Fibroblast of skin of abdomen (primary cell): ENCODE measurements at regions not wholly inside any gene's neighbourhood (a gene's known extent, or its start where the extent isn't known, plus 50 kb on each side); places are given as distances from the start of the nearest gene placed in this dataset.
"Not testable (repeated sequence)": the region's sequence is repeated elsewhere in the genome, so short reads cannot be mapped to it uniquely, and the experiment has no call there.

Experiments
- DNase-seq: peaks from one replicate; pipeline ENCODE4 v3.0.0-alpha.2; 2013

DNA sequence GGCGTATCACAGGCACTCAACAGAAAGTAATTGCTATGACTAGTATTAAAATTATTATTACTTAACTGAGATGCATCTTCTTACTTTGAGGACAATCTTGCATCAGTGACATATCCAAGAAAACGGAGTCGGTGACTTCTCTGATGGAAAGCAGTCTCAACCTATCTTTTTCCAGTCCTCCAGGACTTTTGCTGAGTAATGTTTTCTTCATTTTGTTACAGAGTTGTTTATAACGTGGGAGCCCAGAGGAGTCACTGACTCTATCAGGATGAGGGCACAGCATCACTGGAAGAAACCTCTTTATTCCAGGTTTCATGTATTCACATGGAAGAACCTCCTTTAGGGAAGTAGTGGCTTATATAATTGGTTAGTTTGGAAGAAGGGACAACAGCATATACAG, 51.5 kb upstream of the MELK start:
- no peak for DNase-seq

DNA sequence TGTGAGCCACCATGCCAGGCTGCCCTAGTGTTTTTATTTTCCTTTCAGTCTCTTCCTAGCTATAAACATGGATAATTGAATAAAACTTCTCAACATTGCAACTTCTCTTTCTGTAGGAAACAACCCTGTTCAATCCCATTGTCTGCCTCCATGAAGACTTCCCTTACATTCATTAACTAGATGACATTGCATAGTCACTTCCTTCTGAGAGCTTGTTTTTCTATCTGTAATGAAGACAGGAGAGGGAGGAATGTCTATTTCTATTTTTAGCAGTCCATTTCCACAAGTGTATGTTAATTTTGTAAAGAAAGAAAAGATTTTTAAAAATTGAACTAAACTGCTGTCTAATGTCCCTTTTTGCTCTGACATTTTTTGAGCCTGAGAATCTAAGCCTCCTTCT, 55.6 kb upstream of the MELK start:
- no peak for DNase-seq

DNA sequence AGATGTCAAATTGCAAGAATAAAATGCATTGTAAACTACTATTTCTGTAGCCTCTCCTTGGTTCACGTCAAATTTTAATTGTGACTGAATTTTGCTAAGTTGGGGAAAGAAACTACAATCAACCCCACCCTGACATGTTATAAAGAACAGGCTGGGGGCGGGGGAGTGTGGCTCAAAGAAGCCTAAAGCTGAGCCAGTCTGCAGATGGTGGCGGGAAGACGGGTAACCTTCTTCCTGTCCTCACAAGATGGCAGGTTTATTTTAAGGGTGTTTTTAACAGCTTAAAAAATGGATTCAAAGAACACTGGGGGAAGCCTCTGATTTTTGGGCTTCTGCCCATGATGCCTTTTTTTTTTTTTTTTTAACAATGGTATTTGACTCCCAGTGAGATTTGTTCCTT, 68.5 kb upstream of the MELK start:
- no peak for DNase-seq

DNA sequence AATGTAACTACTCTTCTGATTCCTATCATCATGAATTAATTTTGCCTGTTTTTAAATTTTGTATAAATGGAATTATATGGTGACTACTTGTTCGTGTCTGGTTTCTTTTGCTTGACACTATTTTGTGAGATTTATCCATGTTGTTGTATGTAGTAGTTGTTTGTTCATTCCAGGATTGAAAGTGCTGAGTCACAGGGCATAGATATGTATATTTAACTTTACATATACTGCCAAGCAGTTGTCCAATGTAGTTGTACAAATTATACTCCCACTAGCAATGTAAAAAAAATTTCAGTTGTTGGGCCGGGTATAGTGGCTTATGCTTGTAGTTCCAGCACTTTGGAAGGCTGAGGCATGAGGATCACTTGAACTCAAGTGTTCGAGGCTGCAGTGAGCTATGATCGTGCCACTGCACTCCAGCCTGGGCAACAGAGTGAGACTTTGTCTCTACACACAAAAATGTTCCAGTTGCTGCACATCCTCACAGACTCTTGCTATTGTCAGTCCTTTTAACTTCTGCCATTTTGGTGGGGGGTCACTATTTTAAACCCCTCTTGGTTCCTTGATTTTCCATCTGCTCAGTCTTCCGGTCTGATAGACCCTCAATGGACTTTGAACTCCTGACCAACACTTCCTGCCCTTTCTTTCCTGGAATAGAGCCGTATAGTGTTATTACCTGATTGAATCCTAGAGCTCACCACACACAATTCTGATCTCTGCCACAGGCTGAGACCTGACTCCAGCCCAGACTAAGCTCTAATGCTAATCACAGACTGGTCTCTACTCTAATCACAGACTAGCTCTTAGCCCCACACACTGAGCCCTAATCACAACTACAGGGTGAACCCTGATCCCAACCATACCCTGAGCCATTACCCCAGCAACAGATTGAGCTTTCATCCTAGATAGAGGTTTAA, 69.3 kb upstream of the MELK start:
- no peak for DNase-seq

DNA sequence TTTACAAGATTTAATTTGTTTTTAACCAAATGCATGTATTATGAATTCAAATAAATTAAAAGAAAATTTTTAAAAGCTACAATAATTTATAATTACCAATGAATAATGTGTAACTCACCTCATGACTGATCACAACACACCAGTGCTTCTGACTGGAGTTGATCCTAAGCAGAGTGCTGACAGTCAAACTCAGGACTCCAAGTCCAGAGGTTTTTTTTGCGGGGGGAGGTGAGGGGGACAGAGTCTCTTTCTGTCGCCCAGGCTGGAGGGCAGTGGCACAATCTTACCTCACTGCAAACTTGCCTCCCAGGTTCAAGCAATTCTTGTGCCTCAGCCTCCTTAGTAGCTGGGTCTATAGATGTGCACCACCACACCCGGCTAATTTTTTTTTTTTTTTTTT, 71.0 kb upstream of the MELK start:
- DNase-seq = no peak

DNA sequence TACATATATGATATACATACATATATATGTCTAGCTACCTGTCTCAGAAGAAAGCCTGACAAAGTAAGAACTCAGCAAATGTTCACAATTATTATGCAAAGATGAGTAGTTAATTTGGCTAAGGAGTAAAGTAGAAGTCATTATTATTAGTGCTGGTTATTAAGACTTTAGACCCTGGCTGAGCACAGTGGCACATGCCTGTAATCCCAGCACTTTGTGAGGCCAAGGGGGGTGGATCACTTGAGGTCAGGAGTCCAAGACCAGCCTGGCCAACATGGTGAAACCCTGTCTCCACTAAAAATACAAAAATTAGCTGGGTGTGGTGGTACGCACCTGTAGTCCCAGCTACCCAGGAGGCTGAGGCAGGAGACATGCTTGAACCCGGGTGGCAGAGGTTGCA, 71.8 kb upstream of the MELK start:
- DNase-seq = not testable (repeated sequence)

DNA sequence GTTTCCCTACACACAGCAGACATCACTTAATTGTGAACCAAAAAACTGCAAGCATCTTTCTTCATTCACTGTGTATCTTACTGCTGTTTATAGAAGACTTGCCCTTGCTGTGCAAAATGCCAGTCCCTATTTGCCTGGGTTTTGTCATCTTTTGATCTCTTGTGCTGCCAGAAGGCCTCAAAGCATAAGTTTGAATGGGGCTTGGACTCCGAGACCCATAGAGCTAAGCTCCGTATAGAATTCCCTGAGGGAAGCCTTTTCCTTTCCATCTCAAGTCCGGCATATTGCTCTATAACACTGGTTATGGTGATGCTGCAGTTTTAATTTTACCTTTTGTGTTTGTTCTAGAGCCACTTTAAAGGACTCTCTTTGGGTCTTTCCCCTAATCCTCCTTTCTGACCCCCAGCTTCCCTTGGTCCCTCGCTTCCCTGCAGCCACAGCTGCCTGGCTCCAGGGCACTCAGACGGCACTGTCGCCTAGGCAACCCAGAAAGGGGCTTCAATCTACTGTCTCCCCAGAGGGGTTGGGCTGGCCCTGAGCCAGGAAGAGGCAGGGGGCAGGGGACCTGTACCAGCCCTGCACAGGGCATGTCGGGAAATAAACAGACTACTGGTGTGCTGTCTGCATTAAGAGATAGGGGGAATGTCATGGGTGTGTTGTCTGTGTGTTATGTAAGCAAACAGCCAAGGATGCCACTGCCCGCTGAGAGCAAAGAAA, 73.4 kb upstream of the MELK start:
- no peak for DNase-seq

DNA sequence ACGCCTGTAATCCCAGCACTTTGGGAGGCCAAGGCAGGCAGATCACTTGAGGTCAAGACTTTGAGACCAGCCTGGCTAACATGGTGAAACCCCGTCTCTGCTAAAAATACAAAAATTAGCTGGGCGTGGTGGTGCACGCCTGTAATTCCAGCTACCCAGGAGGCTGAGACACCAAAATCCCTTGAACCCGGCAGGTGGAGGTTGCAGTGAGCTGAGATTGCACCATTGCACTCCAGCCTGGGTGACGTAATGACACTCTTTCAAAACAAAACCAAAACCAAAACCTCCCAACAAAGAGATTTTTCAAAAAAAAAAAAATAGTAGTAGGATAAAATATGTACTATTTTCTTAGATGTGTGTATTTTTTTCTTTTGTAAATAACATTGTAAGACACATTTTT, 79.1 kb upstream of the MELK start:
- DNase-seq = not testable (repeated sequence)

DNA sequence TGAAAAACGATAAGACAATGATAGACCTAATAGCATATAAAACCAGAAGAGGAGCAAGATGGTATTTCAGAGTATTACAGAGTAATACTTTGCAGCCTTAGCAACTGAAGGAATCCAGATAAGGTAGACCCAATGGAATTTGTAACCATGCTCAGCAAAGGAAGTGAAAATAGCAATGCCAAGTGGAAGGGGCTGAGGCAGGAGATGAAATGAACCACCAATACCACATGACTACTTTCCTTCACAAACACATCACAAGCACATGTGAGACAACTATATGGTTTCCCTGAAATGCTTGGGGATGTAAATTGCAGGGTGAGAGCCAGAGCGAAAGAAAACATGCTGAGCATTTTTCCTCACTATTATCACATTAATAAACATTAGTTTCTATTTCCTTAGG, 79.8 kb upstream of the MELK start:
- DNase-seq = no peak

DNA sequence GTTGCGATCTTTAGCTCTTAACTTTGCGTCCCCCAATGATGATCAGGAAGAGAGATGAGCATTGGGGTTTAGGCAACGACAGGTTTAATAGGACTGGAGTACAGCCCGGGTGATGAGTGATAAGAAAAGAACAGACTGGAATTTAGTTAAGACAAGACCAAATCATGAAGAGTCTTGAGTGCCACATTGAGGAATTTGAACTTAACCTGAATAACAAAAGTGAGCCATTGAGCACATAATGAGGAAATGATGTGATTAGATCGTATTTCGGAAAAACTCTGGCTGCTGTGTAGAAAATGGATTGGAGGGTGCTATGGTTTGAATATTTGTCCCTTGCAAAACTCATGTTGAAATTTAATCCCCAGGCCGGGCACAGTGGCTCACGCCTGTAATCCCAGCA, 83.2 kb upstream of the MELK start:
- no peak for DNase-seq

DNA sequence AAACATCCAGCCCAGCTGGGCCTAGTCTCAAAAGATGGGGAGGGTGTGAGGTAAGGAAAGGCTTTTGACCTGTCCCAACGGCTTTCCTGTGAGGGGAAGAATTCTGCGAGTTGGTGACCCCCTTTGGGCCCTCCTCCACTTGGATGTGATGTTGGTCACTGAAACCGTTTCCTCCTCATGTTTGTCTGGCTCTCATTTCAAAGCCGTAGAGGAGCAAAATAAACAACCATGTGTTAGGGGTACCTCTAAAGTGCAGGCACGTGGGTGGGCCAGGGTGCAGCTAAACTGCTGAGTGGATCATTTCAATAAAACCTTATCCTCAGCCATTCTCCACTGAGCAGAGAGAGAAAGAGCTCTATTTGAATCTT, 84.3 kb upstream of the MELK start:
- no peak for DNase-seq

DNA sequence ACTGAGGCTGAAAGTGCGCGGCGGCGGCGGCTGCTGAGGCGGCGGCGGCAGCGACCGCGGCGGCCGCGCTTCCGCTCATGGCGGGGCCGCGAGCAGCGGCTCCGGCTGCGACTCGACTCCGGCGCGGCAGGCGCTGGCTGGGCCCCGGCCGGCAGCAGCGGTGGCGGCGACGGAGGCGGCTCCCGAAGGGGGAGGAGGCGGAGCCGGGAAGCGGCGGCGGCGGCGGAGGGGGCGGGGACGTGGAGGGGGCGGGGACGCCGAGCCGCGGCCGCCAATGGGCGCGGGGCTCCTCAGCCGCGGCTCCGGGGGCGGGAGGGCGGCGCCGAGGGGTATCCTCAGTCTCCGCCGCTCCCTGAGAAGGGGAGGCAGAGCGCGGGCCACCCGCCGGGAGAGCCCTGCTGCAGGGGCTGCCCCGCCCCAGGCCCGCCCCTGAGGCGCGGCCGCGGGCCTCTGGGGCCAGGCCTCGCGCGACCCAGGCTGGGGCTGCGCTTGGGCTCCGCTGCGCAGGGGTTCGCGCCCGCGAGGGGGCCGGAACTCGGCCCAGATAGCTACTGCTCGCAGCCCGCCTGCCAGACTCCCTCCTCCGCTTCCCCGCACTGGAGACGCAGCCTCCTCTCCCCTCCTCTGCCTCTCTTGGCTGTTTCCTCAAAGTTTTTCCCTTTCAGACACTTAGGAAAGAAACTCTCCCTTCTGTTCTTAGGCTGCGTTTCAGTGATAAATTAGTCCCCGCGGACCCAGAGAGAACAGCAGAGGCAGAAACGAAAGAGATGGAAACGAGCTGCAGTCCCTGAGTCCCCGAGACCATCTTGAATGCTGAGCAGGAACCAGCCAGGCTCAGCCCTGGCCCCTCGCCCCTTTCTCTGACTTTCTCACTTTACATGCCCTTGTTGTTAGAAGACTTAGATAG, 85.0 kb upstream of the MELK start:
- DNase-seq = peak; percentile 97

DNA sequence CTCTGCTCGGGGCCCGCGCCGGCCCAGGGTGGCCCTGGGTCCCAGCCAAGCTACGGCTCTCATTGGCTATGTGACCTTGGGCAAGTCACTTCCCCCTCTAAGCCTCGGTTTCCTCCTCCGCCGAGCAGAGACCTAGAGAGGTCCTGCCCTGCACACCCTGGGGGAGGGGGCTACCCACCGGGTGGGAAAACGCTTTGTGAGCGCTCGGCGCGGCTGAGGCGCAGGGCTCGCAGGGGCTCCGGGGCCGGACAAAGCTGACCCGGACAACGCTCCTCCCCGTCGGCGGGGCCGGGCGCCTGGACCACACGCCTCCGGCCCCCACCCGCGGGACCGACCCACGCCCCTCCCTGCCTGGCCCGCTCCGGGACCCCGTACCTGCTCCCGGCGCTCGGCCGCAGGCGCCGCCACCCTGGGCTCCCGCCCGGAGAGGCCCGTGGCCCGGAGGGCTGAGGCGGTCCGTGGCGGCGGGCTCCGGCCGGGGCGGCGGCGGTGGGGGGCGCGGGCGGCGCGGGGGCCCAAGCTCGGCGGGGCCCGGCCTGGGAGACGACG, 85.7 kb upstream of the MELK start:
- no peak for DNase-seq

DNA sequence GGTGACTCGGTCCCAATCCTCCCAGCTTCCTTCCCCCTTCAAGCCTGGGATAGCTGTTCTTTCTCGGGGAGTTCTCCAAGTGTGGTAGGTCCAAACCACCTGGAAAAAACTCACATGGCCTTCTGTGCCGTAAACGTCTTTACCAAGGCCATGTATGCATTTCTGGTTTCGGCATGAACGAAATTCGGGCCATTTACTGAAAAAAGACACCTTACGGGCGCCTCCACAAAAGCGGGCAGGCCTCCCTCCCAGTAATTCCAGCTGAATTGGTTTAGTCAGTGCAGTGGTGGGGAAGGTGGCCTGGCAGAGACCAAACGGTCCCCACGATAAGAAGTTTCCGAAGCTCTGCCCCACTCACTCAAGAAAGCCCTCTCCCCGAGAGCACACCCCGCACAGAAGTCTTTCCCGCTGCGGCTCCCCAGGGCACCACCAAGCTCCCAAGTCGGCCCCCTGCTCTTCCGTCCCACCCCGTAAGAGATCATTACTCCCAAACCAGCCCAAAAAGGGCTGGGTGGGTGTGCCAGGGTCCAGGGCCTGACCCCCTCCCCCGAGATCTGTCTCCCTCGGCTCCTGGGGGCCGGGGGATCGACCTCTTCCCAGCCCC, 86.3 kb upstream of the MELK start:
- no peak for DNase-seq

DNA sequence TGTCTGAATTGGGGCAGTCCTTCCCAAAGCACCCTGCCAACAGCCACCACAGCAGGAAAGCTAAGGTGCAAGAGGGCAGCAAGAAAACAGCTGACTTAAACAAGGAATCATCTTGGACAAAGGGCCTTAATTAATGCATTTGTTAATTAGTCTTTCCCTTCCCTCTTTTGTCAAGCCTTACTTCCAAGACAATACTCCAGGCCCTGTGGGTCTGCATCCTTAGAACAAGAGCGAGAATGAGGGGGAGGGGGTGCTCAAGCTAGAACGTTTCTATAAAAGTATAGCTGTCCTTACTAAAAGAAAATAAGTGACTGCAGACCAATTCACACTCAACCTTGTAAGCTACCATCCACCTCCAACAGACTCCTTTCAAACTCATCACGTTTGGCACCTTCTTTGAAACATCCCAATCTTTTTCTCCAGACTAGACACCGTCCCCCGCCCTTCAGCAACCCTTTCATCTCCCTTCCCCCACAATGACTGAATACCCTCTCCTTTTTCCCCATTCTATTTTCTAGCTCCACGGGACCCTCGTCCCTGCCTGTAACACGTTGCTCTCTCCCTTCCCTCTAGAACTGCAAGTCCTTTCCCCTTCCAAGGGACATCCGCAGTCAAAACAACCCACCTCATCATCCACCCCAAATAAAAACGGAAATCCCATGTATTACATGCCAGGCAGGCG, 85.7 kb upstream of the RNF38 start:
- no peak for DNase-seq

DNA sequence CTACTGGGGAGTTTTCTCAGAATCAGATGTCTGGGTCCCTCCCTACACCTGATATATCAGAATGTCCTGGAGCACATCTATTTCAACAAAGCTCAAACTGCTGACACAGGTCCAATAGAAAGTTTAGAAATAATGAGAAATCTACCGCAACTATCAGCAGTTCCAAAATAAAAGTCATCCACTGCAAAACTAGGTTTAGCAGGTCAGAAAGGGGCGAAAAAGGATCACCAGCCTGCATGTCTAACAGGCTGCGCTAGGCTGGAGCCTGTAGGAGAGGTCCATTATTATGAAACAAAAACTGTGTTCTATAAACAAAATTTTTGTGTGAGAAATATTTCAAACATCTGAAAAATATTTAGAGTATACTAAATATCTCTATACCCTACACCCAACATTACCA, 84.1 kb upstream of the RNF38 start:
- no peak for DNase-seq

DNA sequence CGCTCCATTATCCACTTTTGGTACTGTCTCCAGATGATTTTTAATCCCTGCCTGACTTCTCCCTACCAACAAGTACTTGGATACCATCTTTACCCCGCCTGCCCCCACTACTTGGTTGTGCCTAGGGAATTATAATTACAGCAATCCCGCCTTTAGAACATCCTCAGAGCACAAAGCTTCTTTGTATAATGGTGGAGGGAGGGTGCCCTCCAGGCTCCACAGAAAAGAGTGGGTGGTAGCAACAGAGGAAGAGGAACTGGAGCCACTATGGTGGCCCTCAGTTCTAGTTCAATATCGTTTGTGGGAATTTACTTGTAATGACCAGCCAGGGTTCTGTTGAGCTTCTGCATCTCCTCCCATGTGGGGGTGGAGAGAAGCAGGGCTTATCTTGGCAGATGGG, 79.0 kb upstream of the RNF38 start:
- DNase-seq = no peak

DNA sequence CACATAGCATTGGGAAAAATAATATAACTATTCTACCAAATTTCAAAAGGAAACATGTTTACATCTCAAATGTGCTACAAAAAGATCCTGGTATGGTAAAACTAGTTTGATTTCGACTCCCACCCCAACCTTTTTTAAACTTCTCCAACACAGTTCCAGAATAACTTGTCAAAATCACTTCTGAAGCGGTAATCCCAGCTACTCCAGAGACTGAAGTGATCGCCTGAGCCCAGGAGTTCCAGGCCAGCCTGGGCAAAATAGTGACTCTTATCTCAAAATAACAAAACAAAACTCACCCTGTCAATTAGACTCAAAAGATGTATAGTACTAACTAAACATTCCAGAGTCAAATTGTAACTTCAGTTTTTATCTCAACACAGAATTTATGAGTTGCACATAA, 71.3 kb upstream of the RNF38 start:
- no peak for DNase-seq

DNA sequence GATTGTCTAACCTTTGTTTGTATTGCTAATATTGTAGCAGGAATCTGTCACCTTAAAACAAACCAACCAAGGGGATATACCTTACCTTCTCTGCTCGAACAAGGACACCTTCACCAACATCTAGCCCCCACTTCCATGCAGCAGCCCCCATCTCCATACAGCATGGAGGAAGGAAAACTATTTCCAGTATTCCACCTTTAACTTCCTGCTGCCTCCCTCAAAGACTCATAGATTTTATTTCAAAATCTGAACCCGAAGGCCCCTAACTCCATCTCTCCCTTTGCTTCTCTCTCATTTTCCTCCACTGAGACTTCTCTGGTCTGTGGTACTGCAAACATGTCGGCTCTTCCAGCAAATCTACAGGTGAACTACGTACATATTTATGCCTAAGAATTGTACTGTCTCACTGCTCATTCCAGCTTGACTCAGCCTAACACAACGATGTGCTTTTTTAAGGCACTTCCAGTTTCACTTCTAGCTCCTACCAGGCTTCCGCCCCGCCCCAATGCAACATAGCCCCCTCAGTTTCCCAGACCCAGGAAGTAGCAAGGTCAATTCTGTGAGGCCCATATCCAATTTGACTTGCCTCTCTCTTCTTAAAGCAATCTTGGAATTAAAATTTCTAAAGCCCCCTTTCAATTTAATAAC, 70.7 kb upstream of the RNF38 start:
- DNase-seq = peak; percentile 39

DNA sequence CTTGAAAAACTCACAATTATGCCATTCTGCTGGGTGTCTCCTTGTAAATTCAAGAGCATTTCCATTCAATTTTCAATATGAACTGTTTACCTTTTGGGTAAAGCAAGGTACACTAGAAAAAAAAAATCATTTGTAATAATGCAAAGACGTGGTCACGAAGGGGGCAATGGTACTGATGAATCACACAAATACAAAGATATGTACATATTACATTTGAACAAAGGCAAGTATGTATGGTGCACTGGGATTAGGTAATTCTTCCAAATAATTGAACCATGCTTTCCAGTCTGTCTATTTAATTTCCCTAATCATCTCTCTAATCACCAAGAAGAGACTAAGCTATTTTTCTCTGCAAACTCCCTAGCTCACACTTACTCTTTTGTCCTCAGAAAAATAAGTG, 63.4 kb upstream of the RNF38 start:
- no peak for DNase-seq

DNA sequence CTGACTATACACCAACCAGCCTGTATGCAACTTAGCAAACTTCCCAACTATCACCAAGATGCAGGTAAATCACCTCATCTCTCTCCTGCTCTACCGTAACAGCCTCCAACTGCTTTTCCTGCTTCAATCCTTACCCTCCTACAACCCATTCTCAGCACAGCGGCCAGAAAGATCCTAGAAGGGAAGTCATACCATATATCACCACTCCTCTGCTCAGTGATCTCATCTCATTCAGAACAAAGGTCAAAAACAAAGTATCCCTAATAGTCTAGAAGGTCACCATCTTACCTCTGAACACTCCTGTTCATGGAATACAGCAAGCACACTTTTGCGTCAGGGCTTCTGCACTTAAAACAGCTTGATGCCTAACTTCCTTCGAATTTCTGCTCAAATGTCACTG, 62.2 kb upstream of the RNF38 start:
- no peak for DNase-seq
